H1 (cell line): ENCODE measurements at regions not wholly inside any gene's neighbourhood (a gene's known extent, or its start where the extent isn't known, plus 50 kb on each side); places are given as distances from the start of the nearest gene placed in this dataset.

Experiments
- CTCF ChIP-seq, 3 experiments: IDR thresholded peaks; 1 replicate in 2 of 3; 2 replicates in 1 of 3; pipeline versions ENCODE4 v1.5.1 to v1.6.1; 2011; ENCODE audit warnings: low read length in 3 of 3, mild to moderate bottlenecking in 3 of 3, inconsistent platforms in 2 of 3, low read depth in 1 of 3, moderate library complexity in 1 of 3; ENCODE audit not compliant: insufficient read depth in 1 of 3; ENCODE audit errors: control extremely low read depth in 1 of 3
- GTF2F1 ChIP-seq: IDR thresholded peaks from 2 replicates; pipeline ENCODE4 v1.6.1; 2012; ENCODE audit warnings: low read depth, low read length, improper control_type of control experiment, borderline replicate concordance
- JUN ChIP-seq: IDR thresholded peaks from 2 replicates; pipeline ENCODE4 v1.6.1; 2011; ENCODE audit warnings: low read depth, mild to moderate bottlenecking, improper control_type of control experiment, low read length
- RNF2 ChIP-seq: fragments of 200-900, 300-1000 bp; sonication (generic); IDR thresholded peaks from 2 replicates; pipeline ENCODE4 v1.7.1; 2016; ENCODE audit warnings: borderline replicate concordance, low read depth, mild to moderate bottlenecking, antibody characterized with exemption, low read length; ENCODE audit not compliant: poor library complexity, severe bottlenecking; ENCODE audit errors: missing control alignments
- SP4 ChIP-seq: IDR thresholded peaks from 2 replicates; pipeline ENCODE4 v1.6.1; 2012; ENCODE audit warnings: low read length, inconsistent platforms

- TF ChIP-seq CTCF (IDR thresholded peaks at IDR 0.05; ENCODE audit: control extremely low read depth in 1 of 3, insufficient read depth in 1 of 3, low read depth in 1 of 3, low read length in 3 of 3) (no peak), GTF2F1 (no peak), RNF2 (no peak), JUN (no peak), SP4 (no peak)
- TF ChIP-seq, all 59 proteins: peak for 0
Measured at GRCh38 chr11:37630866-37631265, 1032.8 kb upstream of the RAG2 start (continued).
